ENCODE measurements at regions not wholly inside any gene's neighbourhood (a gene's known extent, or its start where the extent isn't known, plus 50 kb on each side); places are given as distances from the start of the nearest gene placed in this dataset.
"Not testable (repeated sequence)": the region's sequence is repeated elsewhere in the genome, so short reads cannot be mapped to it uniquely, and the experiment has no call there.

DNA sequence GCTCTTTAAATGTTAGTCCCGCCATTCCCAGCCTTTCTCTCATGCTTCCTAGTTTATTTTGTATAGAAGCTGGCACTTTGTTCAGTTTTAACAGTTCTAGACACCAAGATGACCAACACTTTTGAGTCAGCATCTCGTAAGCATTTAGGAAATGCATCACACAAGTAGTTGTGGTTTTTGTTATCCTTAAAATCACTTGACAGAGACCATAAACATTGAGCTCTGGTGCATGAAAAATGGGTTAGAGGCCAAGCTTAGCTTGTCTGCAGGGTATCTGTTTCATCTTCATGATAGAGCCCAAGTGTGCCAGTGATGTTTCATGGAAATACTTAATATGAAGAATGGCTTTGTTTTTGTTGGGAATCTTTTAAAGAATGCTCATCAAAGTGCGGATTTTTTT is 159.7 kb downstream of the DISP1 start:
- DNase-seq (no peak), ATAC-seq (ENCODE audit: low read depth) (no peak)
- H3K36me3 Mint-ChIP-seq = no peaks in the 10 kb centered on the region
- no peaks in the 10 kb centered on the region for H3K27me3 Mint-ChIP-seq
- POLR2A ChIA-PET = no interaction called here
- no peak overlapping the region for H3K27ac Mint-ChIP-seq
- H3K9me3 Mint-ChIP-seq = peaks cover 2% of the 10 kb centered on the region
- no peaks in the 10 kb centered on the region for H3K4me1 Mint-ChIP-seq
- no peak overlapping the region for H3K4me3 Mint-ChIP-seq

- POLR2A ChIA-PET = no interaction called here
- H3K4me3 Mint-ChIP-seq = no peak overlapping the region
- no peak overlapping the region for H3K27ac Mint-ChIP-seq
- ATAC-seq (ENCODE audit: low read depth) (no peak), DNase-seq (no peak)
- H3K4me1 Mint-ChIP-seq = no peaks in the 10 kb centered on the region
- no peaks in the 10 kb centered on the region for H3K36me3 Mint-ChIP-seq
- H3K27me3 Mint-ChIP-seq = no peaks in the 10 kb centered on the region
- peaks cover 2% of the 10 kb centered on the region for H3K9me3 Mint-ChIP-seq
Observed at GRCh38 chr1:222975472-222976122, 160.8 kb downstream of the DISP1 start.

DNA sequence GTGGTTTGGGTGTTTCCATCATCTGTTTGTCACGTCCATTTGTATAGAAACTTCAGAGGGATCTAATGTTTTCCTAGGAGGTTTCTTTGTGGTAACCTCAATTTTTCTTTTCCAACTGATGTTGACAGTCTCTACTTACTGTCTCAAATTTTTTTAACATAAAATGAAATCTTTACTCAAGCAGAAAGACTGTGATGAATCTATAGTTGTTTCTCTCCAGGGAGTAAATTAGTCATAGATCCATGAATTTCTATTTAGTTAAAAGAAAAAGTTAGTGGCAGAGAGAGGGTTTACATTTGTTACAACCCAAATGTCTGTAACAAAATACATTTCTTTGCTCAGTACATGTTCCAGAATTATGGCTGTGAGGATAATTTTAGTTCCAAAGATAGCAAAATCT is 161.6 kb downstream of the DISP1 start:
- Mint-ChIP-seq H3K27ac (no peak overlapping the region), H3K27me3 (no peaks in the 10 kb centered on the region), H3K4me3 (no peak overlapping the region), H3K36me3 (no peaks in the 10 kb centered on the region), H3K4me1 (no peaks in the 10 kb centered on the region), H3K9me3 (peaks cover 2% of the 10 kb centered on the region)
- no peak for DNase-seq
- POLR2A ChIA-PET = no interaction called here
- ATAC-seq (ENCODE audit: low read depth) = no peak

- H3K9me3 Mint-ChIP-seq; H3K27me3 Mint-ChIP-seq; POLR2A ChIA-PET; DNase-seq; ATAC-seq (ENCODE audit: low read depth); H3K4me3 Mint-ChIP-seq; H3K27ac Mint-ChIP-seq; H3K36me3 Mint-ChIP-seq; H3K4me1 Mint-ChIP-seq: not testable (repeated sequence)
Observed at GRCh38 chr1:222977294-222977693, 162.5 kb downstream of the DISP1 start.

- Mint-ChIP-seq H3K27me3 (no peaks in the 10 kb centered on the region), H3K4me3 (no peak overlapping the region), H3K9me3 (peaks cover 2% of the 10 kb centered on the region), H3K27ac (no peak overlapping the region), H3K36me3 (no peaks in the 10 kb centered on the region), H3K4me1 (no peaks in the 10 kb centered on the region)
- DNase-seq = no peak
- POLR2A ChIA-PET = interaction anchor here (0.5 kb wide), 1 partner anchor 188 kb away, joined by 3 read pairs; no protein-coding TSS in a partner anchor
- no peak for ATAC-seq (ENCODE audit: low read depth)
Observed at GRCh38 chr1:222979561-222979960, 163.5 kb downstream of the TLR5 start.

GRCh38 chr1:222987674-222988076 is 155.4 kb downstream of the TLR5 start:
- Mint-ChIP-seq H3K4me1 (peaks cover 2% of the 10 kb centered on the region), H3K27ac (no peak overlapping the region), H3K27me3 (no peaks in the 10 kb centered on the region), H3K36me3 (no peaks in the 10 kb centered on the region), H3K4me3 (no peak overlapping the region), H3K9me3 (no peaks in the 10 kb centered on the region)
- no peak for DNase-seq
- POLR2A ChIA-PET = no interaction called here
- no peak for ATAC-seq (ENCODE audit: low read depth)

DNA sequence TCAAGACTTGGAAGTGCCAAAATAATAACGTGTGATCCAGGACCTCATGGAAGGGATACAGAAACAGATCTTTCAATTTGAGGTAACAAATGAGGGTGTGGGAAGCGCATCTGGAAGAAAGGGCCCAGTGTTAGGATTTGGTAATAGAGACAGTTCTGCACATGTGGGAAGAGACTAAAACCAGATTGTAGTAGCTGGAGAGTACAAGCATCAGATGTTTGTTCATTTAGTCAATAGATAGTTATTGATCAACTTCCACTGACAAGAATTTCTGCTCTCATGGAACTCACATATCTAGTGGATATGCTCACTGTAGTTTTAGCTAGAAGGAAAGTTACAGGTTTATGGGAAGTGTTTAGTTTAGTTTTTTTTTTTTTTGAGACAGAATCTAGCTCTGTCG is 153.6 kb downstream of the TLR5 start:
- ATAC-seq (ENCODE audit: low read depth) (no peak), DNase-seq (no peak)
- H3K27me3 Mint-ChIP-seq = no peaks in the 10 kb centered on the region
- peaks cover 1% of the 10 kb centered on the region for H3K36me3 Mint-ChIP-seq
- POLR2A ChIA-PET = no interaction called here
- H3K4me1 Mint-ChIP-seq = peaks cover 2% of the 10 kb centered on the region
- H3K9me3 Mint-ChIP-seq = no peaks in the 10 kb centered on the region
- no peak overlapping the region for H3K27ac Mint-ChIP-seq
- H3K4me3 Mint-ChIP-seq = no peak overlapping the region

- H3K27ac Mint-ChIP-seq = no peak overlapping the region
- no peak for ATAC-seq (ENCODE audit: low read depth)
- H3K27me3 Mint-ChIP-seq = no peaks in the 10 kb centered on the region
- POLR2A ChIA-PET = no interaction called here
- no peak for DNase-seq
- no peak overlapping the region for H3K4me3 Mint-ChIP-seq
- H3K9me3 Mint-ChIP-seq = no peaks in the 10 kb centered on the region
- H3K36me3 Mint-ChIP-seq = peaks cover 1% of the 10 kb centered on the region
- H3K4me1 Mint-ChIP-seq = no peaks in the 10 kb centered on the region
Observed at GRCh38 chr1:222991177-222991576, 151.9 kb downstream of the TLR5 start.

GRCh38 chr1:222991908-222992307 is 151.1 kb downstream of the TLR5 start:
- no peak overlapping the region for H3K27ac Mint-ChIP-seq
- H3K27me3 Mint-ChIP-seq = no peaks in the 10 kb centered on the region
- H3K4me1 Mint-ChIP-seq = no peaks in the 10 kb centered on the region
- POLR2A ChIA-PET = no interaction called here
- H3K9me3 Mint-ChIP-seq = no peaks in the 10 kb centered on the region
- DNase-seq (no peak), ATAC-seq (ENCODE audit: low read depth) (no peak)
- H3K4me3 Mint-ChIP-seq = no peak overlapping the region
- H3K36me3 Mint-ChIP-seq = peaks cover 1% of the 10 kb centered on the region

DNA sequence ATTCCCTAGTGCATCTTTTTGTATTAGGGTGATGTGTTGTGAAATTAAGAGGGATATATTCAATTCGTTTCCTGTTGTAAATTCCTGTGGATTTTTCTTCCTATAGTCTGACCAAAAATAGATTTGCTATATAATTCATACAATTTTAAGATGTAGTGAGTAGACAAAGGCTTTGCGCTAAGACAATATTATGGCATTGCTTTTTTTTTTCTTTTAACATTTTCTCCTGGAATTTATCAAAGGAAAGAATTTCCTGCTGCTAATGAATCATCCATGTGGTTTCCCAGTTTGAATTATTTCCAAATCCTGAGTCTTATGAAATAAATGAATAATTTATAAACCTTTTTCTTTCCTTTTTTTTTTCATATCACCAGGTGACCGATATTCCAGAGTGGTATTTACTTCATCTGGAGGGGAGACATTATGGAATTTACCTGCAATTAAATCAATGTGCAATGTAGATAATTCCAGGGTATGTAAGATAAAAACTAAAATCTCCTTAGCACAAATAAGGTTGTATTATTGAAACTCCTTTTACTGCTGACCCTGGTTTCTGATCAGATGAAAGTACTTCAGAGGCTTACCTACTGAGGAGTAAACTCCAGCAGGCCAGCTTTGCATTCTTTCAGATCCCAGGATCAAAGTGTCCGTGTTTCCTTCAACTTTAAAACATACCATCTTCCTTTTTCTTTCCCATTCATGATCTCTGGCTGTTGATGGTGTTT is 148.4 kb downstream of the TLR5 start:
- Mint-ChIP-seq H3K27ac (no peak overlapping the region), H3K4me1 (no peaks in the 10 kb centered on the region), H3K36me3 (peaks cover 1% of the 10 kb centered on the region), H3K9me3 (no peaks in the 10 kb centered on the region), H3K27me3 (no peaks in the 10 kb centered on the region), H3K4me3 (no peak overlapping the region)
- ATAC-seq (ENCODE audit: low read depth) (no peak), DNase-seq (no peak)
- POLR2A ChIA-PET = no interaction called here

DNA sequence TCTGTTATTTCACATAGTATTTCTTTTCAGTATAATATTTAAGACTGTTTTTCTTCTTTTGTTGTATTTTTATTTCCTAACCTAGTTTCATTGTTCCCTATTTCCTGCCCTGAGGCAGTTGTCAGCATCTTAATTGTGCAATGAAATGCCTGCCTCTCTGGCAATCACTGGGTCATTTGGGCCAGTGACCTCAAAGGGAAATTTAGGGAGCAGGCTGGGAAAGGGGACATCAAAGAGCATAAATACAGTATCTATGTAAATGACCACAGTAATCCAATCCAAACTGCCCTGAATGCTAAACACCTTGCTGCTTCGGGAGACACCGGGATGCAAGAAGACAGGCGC is 147.8 kb downstream of the TLR5 start:
- POLR2A ChIA-PET = no interaction called here
- Mint-ChIP-seq H3K9me3 (no peaks in the 10 kb centered on the region), H3K4me1 (no peaks in the 10 kb centered on the region), H3K27me3 (no peaks in the 10 kb centered on the region), H3K4me3 (no peak overlapping the region), H3K27ac (no peak overlapping the region), H3K36me3 (peaks cover 1% of the 10 kb centered on the region)
- ATAC-seq (ENCODE audit: low read depth) = no peak
- no peak for DNase-seq

DNA sequence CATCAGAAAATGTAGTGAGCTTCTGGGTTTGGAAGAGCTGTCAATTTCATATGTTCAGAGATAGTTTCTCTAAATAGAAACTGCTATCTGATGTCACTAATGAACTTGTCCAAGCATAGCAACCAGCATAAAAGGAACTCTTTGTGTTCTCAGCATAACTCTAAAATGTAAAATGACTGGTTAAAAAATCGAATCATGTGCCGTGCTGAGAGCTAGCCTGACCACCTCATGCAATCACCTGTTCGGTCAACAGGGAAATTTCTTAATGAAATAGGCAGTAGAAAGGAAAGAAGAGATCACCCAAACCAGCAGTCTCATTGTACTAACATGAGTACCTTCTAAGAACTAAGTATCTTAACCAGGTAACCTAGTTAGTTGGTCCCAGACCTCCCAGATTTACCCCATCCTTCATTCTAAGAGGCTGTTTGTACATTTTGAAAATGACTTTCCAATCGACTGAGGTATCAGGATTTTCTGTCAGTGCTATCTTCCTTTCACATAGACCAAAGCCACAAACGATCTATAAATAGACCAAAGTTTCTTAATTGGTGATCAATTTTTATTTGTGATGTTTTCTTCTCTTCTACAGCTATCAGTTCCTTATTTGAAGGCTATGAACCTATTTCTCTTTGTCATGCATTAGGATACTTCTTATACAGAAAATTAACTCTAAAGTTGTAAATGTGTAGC is 147.3 kb downstream of the TLR5 start:
- ATAC-seq (ENCODE audit: low read depth) = no peak
- Mint-ChIP-seq H3K27me3 (no peaks in the 10 kb centered on the region), H3K9me3 (no peaks in the 10 kb centered on the region)

GRCh38 chr1:222996310-222996975 is 146.6 kb downstream of the TLR5 start:
- ATAC-seq (ENCODE audit: low read depth) (no peak), DNase-seq (no peak)
- peaks cover 1% of the 10 kb centered on the region for H3K36me3 Mint-ChIP-seq
- H3K4me1 Mint-ChIP-seq = no peaks in the 10 kb centered on the region
- POLR2A ChIA-PET = no interaction called here
- H3K27me3 Mint-ChIP-seq = no peaks in the 10 kb centered on the region
- H3K9me3 Mint-ChIP-seq = no peaks in the 10 kb centered on the region
- no peak overlapping the region for H3K27ac Mint-ChIP-seq
- no peak overlapping the region for H3K4me3 Mint-ChIP-seq

More for the DNA sequence above, 147.3 kb downstream of the TLR5 start:
- peaks cover 1% of the 10 kb centered on the region for H3K36me3 Mint-ChIP-seq
- H3K27ac Mint-ChIP-seq = no peak overlapping the region
- no peaks in the 10 kb centered on the region for H3K4me1 Mint-ChIP-seq
- H3K4me3 Mint-ChIP-seq = no peak overlapping the region
- POLR2A ChIA-PET = no interaction called here
- no peak for DNase-seq

DNA sequence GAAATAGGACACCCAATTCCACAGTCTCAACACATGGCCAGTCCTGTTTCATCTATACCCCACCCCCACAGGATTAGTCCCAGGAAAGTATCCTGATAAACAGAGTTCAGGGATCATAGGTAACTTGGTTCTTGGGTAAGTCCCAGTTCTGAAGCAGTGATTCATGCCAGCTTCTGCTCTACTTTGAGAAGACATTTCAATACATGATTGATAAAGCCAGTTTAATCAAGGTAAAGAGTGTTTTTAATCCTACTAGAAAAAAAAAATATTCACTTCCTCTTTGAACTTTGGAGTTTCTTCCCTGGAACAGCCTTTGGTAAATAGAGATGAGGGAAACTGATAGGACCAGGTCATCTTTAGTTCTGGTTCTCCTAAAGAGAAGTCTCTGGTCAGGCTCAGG is 142.4 kb downstream of the TLR5 start:
- Mint-ChIP-seq H3K27me3 (no peaks in the 10 kb centered on the region), H3K27ac (no peak overlapping the region), H3K36me3 (peaks cover 1% of the 10 kb centered on the region), H3K4me3 (no peak overlapping the region), H3K4me1 (no peaks in the 10 kb centered on the region), H3K9me3 (no peaks in the 10 kb centered on the region)
- ATAC-seq (ENCODE audit: low read depth) (no peak), DNase-seq (no peak)
- POLR2A ChIA-PET = no interaction called here
